OCI-LY1 (cell line): ENCODE measurements at regions not wholly inside any gene's neighbourhood (a gene's known extent, or its start where the extent isn't known, plus 50 kb on each side); places are given as distances from the start of the nearest gene placed in this dataset.

ENCODE experiments used
- CTCF ChIP-seq: fragments of 200-600 bp; sonication (generic), shearing (Covaris generic); IDR thresholded peaks from 2 replicates; pipeline ENCODE4 v1.5.1; 2017; ENCODE audit warnings: mild to moderate bottlenecking, antibody characterized with exemption, low read length, moderate library complexity, mixed read lengths
- EZH2 ChIP-seq: fragments of 200-600 bp; sonication (generic), shearing (Covaris generic); IDR thresholded peaks from 2 replicates; pipeline ENCODE4 v1.8.0; 2017; ENCODE audit warnings: borderline replicate concordance, mixed run types, mild to moderate bottlenecking, antibody characterized with exemption, low read length, moderate library complexity, mixed read lengths

GRCh38 chr6:43973357-43973756 is 153.9 kb downstream of the MRPL14 start:
- TF ChIP-seq CTCF (no peak), EZH2 (no peak)
